ENCODE measurements at regions not wholly inside any gene's neighbourhood (a gene's known extent, or its start where the extent isn't known, plus 50 kb on each side); places are given as distances from the start of the nearest gene placed in this dataset.

DNA sequence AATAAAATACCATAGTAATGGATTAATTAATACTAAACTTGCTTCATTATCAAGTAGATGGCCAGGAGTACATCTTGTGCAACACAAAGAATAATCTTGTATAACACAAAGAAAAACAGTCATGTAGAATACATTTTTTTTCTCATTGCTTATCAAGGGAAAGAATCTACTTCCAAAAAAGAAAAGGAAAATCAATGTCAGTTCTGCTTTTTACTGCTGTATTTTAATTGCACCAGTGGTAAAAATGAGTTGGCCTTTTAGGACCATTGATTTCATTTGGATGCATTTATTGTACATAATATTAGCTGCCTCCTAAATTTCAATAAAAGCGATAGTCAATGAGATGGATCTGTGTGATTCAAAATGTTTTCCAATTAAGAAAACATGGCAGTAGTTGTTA lies 96.9 kb upstream of the BTBD3 start:
- no peak for DNase-seq

GRCh38 chr20:11822540-11822794 lies 95.2 kb upstream of the BTBD3 start:
- no peak for DNase-seq

DNA sequence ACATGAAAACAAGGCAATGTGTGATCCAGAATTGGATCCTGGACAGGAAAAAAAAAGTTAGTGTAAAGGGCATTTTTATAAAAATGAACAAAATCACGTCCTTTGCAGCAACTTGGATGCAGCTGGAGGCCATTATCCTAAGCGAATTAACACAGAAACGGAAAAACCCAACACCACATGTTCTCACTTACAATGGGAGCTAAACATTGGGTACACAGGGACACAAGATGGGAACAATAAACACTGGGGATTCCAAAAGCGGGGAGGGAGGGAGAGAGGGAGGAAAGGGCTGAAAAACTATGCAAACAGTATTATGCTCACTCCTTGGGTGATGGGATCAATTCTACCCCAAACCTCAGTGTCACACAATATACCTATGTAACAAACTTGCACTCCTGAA lies 91.4 kb upstream of the BTBD3 start:
- DNase-seq: no peak

DNA sequence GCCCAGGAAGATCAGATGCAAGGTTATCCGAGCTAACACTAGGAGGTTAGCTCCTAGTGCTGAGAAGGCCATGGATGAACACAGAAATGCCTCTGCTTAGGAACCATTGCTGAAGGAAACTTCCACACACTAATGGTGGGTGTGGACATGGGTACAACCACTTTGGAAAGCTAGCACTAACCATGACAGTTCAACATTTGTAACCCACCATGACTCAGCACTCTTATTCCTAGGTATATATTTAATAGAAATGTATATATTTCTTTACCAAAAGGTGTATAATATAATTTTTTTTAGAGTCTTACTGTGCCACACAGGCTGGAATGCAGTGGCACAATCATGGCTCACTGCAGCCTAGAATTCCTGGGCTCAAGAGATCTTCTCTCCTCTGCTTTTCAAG lies 85.3 kb upstream of the BTBD3 start:
- no peak for DNase-seq

GRCh38 chr20:11832851-11833250 lies 84.8 kb upstream of the BTBD3 start:
- DNase-seq: no peak

- DNase-seq: no peak
Measured at GRCh38 chr20:11833825-11834224, 83.9 kb upstream of the BTBD3 start.

DNA sequence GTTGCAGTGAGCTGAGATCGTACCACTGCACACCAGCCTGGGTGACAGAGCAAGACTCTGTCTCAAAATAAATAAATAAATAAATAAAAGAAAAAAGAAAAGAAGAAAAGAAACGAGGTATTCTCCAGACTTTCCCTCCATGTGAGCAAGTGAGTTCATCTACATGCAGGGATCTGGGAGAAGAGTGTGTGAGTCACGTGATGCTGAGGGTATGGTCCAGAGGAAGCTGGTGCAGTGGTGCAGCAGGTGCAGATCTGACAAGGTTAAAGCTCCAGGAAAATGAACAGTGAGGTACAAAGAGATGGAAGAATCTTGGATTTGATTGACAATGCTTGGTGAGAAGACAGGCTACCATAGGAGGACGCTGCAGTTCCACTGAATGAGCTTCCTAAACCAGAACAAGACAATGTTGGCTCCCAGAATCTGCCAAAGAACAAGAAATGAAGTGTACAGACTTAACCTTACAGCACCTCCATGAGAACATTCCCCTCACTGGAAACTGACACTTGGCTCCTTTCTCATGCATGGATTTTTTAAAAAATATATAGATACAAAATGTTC lies 79.5 kb upstream of the BTBD3 start:
- no peak for DNase-seq

DNA sequence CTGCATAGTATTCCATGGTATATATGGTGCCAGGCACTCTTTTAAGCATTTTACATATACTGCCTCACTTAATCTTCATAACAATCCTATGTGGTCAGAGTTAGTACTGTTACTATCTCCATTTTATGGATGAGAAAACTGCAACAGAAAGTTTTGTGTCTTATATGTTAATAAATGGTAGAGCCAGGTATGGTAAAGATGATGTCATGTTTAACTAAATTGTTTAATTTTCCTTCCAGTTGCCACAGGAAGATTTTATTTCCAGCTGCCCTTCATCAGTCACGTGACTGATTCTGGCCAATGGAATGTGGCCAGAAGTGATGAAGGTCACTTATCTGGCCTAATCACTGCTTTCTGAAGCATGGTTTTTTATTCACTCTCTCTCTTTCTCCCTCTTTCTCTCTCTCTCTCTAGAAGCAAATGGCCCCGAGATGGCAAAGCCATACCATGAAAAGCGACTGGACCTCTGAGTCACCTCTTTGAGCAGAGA lies 75.7 kb upstream of the BTBD3 start:
- DNase-seq: no peak

DNA sequence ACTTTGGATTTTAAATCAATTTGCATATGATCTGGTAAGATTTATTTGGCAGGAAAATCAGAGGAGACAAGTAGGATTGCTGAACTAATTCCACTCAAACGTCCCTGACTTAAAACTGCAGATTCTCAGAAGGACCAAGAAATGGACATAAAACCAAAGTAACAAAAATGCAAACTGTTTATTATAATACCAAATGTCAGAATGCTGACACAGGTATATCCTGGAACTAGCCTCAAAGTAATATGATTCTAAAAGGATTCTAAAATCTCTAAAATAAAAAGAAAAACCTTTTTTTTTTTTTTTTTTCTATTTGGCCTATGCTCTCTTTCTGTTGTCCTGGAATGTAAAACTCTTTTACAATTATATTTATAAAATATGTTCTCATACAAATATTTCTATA lies 74.4 kb upstream of the BTBD3 start:
- DNase-seq: no peak

- no peak for DNase-seq
Measured at GRCh38 chr20:11844691-11845090, 73.0 kb upstream of the BTBD3 start.

DNA sequence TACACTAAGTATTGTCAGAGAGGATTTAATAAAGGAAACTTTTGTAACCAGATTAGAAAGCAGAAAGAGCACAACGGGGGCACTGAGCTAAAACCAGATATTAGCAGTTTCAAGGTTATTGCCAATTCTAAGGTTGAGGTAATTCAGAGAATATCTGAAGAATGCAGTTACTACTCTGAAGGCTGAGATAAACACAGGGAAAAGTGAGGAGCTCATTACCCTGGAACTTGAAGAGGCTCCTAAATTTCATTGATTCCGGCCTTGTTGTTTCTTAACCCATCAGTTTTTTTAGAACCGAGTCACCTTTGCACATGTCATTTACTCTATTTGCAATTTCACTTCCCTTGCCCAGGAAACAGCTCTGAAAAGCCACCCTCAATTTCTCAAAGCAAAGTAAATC lies 72.4 kb upstream of the BTBD3 start:
- no peak for DNase-seq

- DNase-seq: no peak
Measured at GRCh38 chr20:11846131-11846530, 71.6 kb upstream of the BTBD3 start.

GRCh38 chr20:11847827-11848226 lies 69.9 kb upstream of the BTBD3 start:
- no peak for DNase-seq

DNA sequence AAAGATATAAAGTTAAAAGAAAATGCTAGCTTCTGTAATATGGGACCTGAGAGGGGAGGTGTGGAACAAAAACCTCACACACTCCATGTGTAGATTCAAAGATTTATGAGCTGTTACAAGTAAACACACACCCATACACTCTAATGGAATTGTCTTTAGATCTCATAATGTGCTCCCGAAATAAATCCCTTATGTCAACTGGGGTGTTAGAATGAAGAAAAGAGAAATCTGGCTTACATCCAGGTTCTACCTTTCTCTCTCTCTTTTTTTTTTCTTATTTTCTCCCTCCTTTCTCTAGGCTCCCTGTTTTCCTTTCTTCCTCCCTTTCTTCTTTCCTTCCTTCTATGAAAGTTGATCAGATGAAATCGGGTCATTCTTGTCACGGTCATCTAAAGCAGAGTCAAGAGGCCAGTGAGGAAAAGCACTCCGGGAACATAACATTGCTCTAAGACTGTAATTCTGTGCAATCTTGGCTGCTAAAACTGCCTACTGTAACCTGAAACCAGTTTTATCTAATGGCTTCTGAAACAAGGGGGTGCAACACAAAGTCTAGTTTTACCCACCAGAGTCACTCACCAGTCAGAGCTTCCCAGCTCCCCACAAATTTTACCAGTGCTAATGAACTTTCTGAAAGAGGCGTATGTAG lies 68.3 kb upstream of the BTBD3 start:
- no peak for DNase-seq

GRCh38 chr20:11849976-11850670 lies 67.6 kb upstream of the BTBD3 start:
- DNase-seq: no peak

DNA sequence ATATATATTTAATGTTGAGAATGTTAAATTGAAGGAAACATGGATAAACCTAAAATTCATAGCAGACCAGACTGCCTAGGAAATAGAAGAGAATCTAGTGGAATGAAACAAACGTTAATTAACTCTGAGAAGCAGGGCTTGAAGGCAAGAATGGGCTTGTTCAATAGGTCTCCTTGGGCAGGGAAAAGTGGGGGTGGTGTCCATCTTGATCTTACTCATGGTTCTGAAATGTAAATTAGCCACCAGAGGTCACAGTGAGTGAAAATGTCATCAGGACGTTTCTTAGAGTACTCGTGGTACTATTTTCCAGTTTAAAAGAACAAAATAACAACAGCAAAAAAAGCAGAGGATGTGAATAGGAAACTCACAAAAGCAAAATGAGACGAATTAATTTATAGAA lies 66.8 kb upstream of the BTBD3 start:
- DNase-seq: no peak

DNA sequence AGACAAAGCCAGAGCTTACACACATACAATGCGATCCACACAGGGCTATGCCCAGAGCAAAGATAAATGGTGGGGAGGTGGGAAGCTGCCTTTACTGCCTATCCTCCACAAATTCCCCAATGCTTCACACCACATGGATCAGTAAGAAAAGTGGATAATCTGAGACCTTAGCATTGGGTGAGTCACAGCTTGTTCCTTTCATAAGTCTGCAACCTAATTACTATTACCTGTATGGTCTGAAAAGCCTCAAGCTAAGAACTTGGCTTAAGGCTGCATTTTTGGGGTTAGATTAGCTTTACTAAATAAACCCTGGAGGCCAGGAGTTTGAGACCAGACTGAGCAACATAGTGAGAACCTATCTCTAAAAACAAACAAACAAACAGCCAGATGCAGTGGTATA lies 66.0 kb upstream of the BTBD3 start:
- DNase-seq: no peak

DNA sequence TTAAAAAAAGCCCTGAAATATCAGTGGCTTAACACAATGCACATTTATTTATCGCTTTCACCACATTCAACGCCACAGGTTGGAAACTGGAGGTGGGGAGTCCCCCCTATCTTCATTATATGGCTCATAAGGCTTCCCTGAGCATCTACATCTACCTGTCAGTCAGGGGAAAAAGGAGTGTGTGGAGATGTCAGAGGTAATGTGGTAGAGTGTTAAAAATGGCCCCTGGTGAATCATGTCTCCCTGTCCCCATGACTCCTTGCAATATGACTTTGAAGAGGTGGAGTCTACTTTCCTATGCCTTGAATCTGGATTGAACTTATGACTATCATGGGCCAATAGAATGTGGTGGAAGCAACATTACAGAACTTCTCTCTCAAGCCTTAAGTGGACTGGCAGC lies 65.5 kb upstream of the BTBD3 start:
- DNase-seq: no peak

GRCh38 chr20:11852811-11853210 lies 64.9 kb upstream of the BTBD3 start:
- no peak for DNase-seq

- DNase-seq: no peak
Measured at GRCh38 chr20:11853359-11853758, 64.3 kb upstream of the BTBD3 start.

DNA sequence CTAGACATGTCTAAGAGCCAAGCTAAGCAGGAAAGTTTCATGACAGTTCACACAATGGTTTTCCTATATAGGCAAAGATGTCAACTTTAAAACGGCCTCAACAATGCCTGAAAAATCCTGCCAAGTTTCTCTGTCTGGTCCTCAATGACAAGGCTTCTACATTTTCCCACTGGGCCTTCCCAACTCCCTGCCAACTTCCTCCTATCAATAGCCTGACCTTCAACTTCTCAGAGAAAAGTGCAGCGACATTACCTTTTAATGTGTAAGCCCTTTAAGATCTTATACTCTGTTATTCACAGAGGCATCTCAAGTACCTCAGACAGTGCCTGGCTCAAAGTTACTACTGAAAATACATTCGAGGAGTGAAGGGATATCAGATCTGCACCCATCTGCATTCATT lies 56.2 kb upstream of the BTBD3 start:
- DNase-seq: no peak

DNA sequence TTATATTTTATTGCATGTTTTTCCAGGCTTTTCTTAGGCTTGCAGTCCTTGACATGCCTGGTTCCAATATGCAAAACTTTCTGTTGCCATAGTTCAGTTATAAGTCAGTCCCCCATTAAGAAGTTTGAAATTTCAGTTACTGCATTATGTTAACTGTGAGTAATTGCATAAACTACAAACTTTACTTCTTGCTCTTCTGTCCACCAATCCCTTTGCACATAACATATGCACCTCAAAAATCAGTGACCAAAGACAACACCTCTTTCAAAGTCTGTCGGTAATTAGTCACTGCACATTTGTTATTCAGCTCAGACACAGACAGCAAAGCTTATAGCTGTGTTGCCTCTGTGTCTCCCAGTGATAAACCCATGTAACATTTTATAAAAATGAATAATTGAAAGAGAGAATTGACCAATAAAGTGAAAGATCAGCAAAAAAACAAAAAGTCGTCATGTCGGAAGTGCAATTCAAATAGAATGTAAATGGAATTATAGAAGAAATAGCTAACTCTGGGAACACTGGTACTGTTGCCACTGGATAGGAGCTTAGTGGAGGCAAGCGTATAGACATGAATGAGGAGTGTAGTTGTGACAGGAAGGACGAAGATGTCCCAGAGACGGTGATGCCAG lies 50.3 kb upstream of the BTBD3 start:
- DNase-seq: no peak

Measured in inflammatory macrophage treated with lipopolysaccharide for 4 hours (primary cell).